ENCODE measurements at regions not wholly inside any gene's neighbourhood (a gene's known extent, or its start where the extent isn't known, plus 50 kb on each side); places are given as distances from the start of the nearest gene placed in this dataset.
"Not testable (repeated sequence)": the region's sequence is repeated elsewhere in the genome, so short reads cannot be mapped to it uniquely, and the experiment has no call there.

DNA sequence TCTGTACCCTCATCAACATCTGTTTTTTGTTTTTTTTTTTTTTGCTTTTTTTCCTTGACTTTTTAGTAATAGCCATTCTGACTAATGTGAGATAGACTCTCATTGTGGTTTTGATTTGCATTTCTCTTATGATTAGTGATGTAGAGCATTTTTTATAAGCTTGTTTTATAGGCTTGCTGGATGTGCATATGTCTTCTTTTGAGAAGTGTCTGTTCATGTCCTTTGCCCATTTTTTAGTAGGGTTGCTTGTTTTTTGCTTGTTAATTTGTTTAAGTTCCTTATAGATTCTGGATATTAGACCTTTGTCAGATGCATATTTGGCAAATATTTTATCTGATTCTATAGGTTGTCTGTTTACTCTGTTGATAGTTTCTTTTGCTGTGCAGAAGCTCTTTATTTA, 53.5 kb upstream of the FAR1 start:
- BruUV-seq (replicated peaks); H3K4me3 ChIP-seq (ENCODE audit: low read depth, low read length, poor library complexity, severe bottlenecking); H2AFZ ChIP-seq (ENCODE audit: low read length); H3K9me3 ChIP-seq (ENCODE audit: low read length); H3K27ac ChIP-seq (ENCODE audit: low read depth, low read length, poor library complexity, severe bottlenecking); H3K4me2 ChIP-seq (ENCODE audit: low read length); H3K4me1 ChIP-seq (ENCODE audit: insufficient read depth, low read length, poor library complexity, severe bottlenecking); H3K9me2 ChIP-seq (ENCODE audit: insufficient read depth, low read length); H4K20me1 ChIP-seq (ENCODE audit: insufficient read depth, low read length); CTCF ChIA-PET (ENCODE audit: unreplicated experiment); intact Hi-C loops (cut with micrococcal nuclease; ENCODE audit: unreplicated experiment); H3K36me3 ChIP-seq (ENCODE audit: insufficient read depth, low read length); H3K79me2 ChIP-seq (ENCODE audit: insufficient read depth, low read depth, low read length); DNase-seq (ENCODE audit: low spot score): not testable (repeated sequence)
- POLR2A ChIA-PET = interaction anchor here (0.6 kb wide), 1 partner anchor 1471 kb away, joined by 3 read pairs; no protein-coding TSS in a partner anchor

DNA sequence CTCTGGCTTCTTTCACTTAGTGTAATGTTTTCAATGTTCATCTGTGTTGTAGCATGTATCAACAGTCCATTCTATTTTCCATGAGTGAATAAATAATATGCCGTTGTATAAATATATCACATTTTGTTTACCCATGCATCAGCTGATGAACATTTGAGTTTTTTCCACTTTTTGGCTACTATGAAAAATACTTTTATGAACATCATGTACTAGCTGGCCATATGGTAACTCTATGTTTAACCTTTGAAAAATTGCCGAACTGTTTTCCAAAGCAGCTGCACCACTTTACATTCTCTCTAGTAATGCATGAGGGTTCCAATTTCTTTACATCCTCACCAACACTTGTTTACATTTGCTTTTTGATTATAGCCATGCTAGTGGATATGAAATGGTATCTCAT, 59.8 kb upstream of the FAR1 start:
- no peak overlapping the region for H3K4me3 ChIP-seq (ENCODE audit: low read depth, low read length, poor library complexity, severe bottlenecking)
- H3K36me3 ChIP-seq (ENCODE audit: insufficient read depth, low read length) = no peaks in the 10 kb centered on the region
- no peaks in the 10 kb centered on the region for H3K9me3 ChIP-seq (ENCODE audit: low read length)
- H3K4me1 ChIP-seq (ENCODE audit: insufficient read depth, low read length, poor library complexity, severe bottlenecking) = no peaks in the 10 kb centered on the region
- no peak for TF ChIP-seq EZH2phosphoT487 (IDR thresholded peaks at IDR 0.05; ENCODE audit: borderline replicate concordance, low read depth, low read length)
- TF ChIP-seq, protein P1, sequence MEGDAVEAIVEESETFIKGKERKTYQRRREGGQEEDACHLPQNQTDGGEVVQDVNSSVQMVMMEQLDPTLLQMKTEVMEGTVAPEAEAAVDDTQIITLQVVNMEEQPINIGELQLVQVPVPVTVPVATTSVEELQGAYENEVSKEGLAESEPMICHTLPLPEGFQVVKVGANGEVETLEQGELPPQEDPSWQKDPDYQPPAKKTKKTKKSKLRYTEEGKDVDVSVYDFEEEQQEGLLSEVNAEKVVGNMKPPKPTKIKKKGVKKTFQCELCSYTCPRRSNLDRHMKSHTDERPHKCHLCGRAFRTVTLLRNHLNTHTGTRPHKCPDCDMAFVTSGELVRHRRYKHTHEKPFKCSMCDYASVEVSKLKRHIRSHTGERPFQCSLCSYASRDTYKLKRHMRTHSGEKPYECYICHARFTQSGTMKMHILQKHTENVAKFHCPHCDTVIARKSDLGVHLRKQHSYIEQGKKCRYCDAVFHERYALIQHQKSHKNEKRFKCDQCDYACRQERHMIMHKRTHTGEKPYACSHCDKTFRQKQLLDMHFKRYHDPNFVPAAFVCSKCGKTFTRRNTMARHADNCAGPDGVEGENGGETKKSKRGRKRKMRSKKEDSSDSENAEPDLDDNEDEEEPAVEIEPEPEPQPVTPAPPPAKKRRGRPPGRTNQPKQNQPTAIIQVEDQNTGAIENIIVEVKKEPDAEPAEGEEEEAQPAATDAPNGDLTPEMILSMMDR (conservative IDR thresholded peaks at IDR 0.05; ENCODE audit: low read length) = no peak
- H3K27ac ChIP-seq (ENCODE audit: low read depth, low read length, poor library complexity, severe bottlenecking) = no peak overlapping the region
- ChIA-PET CTCF (ENCODE audit: unreplicated experiment) (no interaction called here), POLR2A (no interaction called here)
- H2AFZ ChIP-seq (ENCODE audit: low read length) = no peak overlapping the region
- H3K79me2 ChIP-seq (ENCODE audit: insufficient read depth, low read depth, low read length) = no peaks in the 10 kb centered on the region
- no peak for DNase-seq (ENCODE audit: low spot score)
- H3K9me2 ChIP-seq (ENCODE audit: insufficient read depth, low read length) = no peaks in the 10 kb centered on the region
- H3K4me2 ChIP-seq (ENCODE audit: low read length) = no peak overlapping the region
- intact Hi-C loops (cut with micrococcal nuclease; ENCODE audit: unreplicated experiment) = no loop called here
- H4K20me1 ChIP-seq (ENCODE audit: insufficient read depth, low read length) = no peaks in the 10 kb centered on the region
- no TSS peak for BruUV-seq (replicated peaks)

DNA sequence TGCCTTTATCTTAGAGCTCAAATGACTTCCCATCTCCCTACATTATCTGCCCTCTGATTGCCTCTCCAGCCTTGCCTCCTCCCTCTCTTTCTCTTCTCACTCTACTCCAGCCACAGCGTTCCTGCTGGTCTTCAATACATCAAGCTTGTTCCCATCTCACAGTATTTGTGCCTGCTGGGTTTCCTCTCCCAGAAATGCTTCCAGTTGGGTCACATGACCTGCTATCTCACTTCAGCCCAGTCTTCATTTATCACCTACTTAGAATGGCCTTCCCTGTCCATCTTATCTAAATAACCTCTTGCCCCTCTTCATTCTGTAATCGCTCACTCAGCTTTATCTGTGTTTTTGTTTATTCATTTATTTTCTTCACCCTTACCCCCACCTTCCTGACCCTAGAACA, 61.8 kb upstream of the FAR1 start:
- Histone ChIP-seq H3K36me3 (ENCODE audit: insufficient read depth, low read length) (no peaks in the 10 kb centered on the region), H3K4me3 (ENCODE audit: low read depth, low read length, poor library complexity, severe bottlenecking) (no peak overlapping the region), H2AFZ (ENCODE audit: low read length) (no peak overlapping the region), H3K9me2 (ENCODE audit: insufficient read depth, low read length) (no peaks in the 10 kb centered on the region), H3K27ac (ENCODE audit: low read depth, low read length, poor library complexity, severe bottlenecking) (no peak overlapping the region), H4K20me1 (ENCODE audit: insufficient read depth, low read length) (no peaks in the 10 kb centered on the region), H3K4me1 (ENCODE audit: insufficient read depth, low read length, poor library complexity, severe bottlenecking) (no peaks in the 10 kb centered on the region), H3K79me2 (ENCODE audit: insufficient read depth, low read depth, low read length) (no peaks in the 10 kb centered on the region), H3K4me2 (ENCODE audit: low read length) (no peak overlapping the region), H3K9me3 (ENCODE audit: low read length) (no peaks in the 10 kb centered on the region)
- TF ChIP-seq, protein P1 (conservative IDR thresholded peaks at IDR 0.05; ENCODE audit: low read length) = no peak
- TF ChIP-seq EZH2phosphoT487 (IDR thresholded peaks at IDR 0.05; ENCODE audit: borderline replicate concordance, low read depth, low read length) = no peak
- POLR2A ChIA-PET = no interaction called here
- intact Hi-C loops (cut with micrococcal nuclease; ENCODE audit: unreplicated experiment) = no loop called here
- CTCF ChIA-PET (ENCODE audit: unreplicated experiment) = no interaction called here
- no TSS peak for BruUV-seq (replicated peaks)
- no peak for DNase-seq (ENCODE audit: low spot score)
